GM12891 (cell line): ENCODE measurements at regions not wholly inside any gene's neighbourhood (a gene's known extent, or its start where the extent isn't known, plus 50 kb on each side); places are given as distances from the start of the nearest gene placed in this dataset.

ENCODE experiments used
- PAX5 ChIP-seq: IDR thresholded peaks from 2 replicates; pipeline ENCODE4 v1.6.1; 2011; ENCODE audit warnings: low read length, moderate library complexity, mild to moderate bottlenecking; ENCODE audit not compliant: insufficient read depth, severe bottlenecking
- POLR2A ChIP-seq: IDR thresholded peaks from 2 replicates; pipeline ENCODE4 v1.6.1; 2011; ENCODE audit warnings: low read depth, low read length, control low read depth
- POLR2AphosphoS5 ChIP-seq: IDR thresholded peaks from 2 replicates; pipeline ENCODE4 v1.6.1; 2011; ENCODE audit warnings: low read depth, low read length, control low read depth
- POU2F2 ChIP-seq: IDR thresholded peaks from 2 replicates; pipeline ENCODE4 v1.6.1; 2011; ENCODE audit warnings: low read depth, mild to moderate bottlenecking, control low read depth, low read length, moderate library complexity
- SPI1 ChIP-seq: IDR thresholded peaks from 2 replicates; pipeline ENCODE4 v1.6.1; 2011; ENCODE audit warnings: low read depth, low read length, control low read depth
- TAF1 ChIP-seq: IDR thresholded peaks from 2 replicates; pipeline ENCODE4 v1.6.1; 2011; ENCODE audit warnings: low read depth, low read length, control low read depth

DNA sequence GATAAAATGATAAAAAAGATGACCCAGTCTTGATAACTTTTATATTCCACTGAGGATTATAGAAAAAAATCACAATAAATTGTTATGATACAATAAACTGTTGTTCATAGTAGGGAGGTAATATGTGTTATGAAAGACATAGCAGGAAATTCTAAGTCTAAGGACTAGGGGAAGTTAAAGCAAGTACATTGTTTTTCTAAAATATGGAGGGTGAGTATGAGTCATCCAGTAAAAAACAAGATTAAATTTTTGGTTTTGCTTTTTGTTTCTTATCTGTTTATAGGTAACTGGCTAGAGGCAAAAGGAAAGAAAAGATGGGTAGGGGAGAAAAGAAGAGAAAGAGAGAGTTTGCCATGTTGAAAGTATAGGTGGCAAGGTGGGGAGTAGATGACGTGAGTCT, 188.4 kb downstream of the POLR1F start:
- TF ChIP-seq TAF1: no peak
- TF ChIP-seq POLR2A: no peak
- no peak for TF ChIP-seq POLR2AphosphoS5
- no peak for TF ChIP-seq POU2F2
- TF ChIP-seq SPI1: no peak
- TF ChIP-seq PAX5: no peak
